ENCODE measurements at regions not wholly inside any gene's neighbourhood (a gene's known extent, or its start where the extent isn't known, plus 50 kb on each side); places are given as distances from the start of the nearest gene placed in this dataset.

DNA sequence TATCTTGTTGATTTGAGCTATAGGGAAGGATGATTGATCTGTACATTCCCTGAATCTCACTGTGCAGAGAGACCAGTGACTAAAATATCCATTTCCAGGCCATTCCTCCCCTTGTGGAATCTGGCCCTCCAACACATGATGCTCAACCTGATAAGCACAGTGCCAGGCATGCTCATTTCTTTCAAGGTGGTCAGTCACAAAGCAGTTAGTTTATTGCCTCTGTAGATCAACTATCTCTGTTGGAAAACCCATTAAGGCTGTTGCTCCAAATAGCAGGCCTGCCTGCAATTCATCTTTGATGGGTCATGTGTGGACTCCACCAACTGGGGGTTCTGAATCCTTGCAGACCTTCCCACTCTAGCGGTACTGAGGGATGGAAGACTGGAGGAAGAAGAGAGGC is 168.6 kb upstream of the FOXK1 start:
- TF ChIP-seq, protein P1, sequence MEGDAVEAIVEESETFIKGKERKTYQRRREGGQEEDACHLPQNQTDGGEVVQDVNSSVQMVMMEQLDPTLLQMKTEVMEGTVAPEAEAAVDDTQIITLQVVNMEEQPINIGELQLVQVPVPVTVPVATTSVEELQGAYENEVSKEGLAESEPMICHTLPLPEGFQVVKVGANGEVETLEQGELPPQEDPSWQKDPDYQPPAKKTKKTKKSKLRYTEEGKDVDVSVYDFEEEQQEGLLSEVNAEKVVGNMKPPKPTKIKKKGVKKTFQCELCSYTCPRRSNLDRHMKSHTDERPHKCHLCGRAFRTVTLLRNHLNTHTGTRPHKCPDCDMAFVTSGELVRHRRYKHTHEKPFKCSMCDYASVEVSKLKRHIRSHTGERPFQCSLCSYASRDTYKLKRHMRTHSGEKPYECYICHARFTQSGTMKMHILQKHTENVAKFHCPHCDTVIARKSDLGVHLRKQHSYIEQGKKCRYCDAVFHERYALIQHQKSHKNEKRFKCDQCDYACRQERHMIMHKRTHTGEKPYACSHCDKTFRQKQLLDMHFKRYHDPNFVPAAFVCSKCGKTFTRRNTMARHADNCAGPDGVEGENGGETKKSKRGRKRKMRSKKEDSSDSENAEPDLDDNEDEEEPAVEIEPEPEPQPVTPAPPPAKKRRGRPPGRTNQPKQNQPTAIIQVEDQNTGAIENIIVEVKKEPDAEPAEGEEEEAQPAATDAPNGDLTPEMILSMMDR (IDR thresholded peaks at IDR 0.05), result no peak
- TF ChIP-seq POLR2A (IDR thresholded peaks at IDR 0.05), result no peak
